HG02642 (cell line): ENCODE measurements at regions not wholly inside any gene's neighbourhood (a gene's known extent, or its start where the extent isn't known, plus 50 kb on each side); places are given as distances from the start of the nearest gene placed in this dataset.
"Not testable (repeated sequence)": the region's sequence is repeated elsewhere in the genome, so short reads cannot be mapped to it uniquely, and the experiment has no call there.

ENCODE experiments used
- ATAC-seq: cut with Tn5 transposase; IDR thresholded peaks from one replicate; pipeline ENCODE4 v1.9.1; 2021; ENCODE audit warnings: mild to moderate bottlenecking; ENCODE audit not compliant: unreplicated experiment, poor library complexity

GRCh38 chr18:23311351-23312121 lies 141.6 kb upstream of the RIOK3 start:
- no peak for ATAC-seq

- no peak for ATAC-seq
Measured at GRCh38 chr18:23313379-23313778, 139.7 kb upstream of the RIOK3 start.

- ATAC-seq, result no peak
Measured at GRCh38 chr18:23314672-23315071, 138.4 kb upstream of the RIOK3 start.

- ATAC-seq, result no peak
Measured at GRCh38 chr18:23316316-23316715, 136.8 kb upstream of the RIOK3 start.

DNA sequence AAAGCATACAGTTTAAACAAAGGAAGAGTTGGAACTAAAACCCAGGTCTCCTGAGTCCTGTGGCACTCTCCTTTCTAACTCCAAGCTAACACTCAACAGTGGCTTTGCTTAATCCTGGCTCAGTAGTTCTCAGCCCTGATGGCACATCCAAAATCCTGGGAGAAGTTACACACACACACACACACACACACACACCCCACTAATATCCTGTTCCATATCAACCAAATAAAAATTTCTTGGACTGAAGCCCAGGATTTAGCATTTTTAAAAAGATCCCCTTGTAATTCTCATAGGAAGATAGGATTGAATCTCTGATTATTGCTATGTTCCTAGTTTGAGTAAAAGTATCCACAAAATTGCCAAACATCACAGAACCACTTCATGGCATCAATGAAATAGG lies 136.1 kb upstream of the RIOK3 start:
- ATAC-seq, result no peak

DNA sequence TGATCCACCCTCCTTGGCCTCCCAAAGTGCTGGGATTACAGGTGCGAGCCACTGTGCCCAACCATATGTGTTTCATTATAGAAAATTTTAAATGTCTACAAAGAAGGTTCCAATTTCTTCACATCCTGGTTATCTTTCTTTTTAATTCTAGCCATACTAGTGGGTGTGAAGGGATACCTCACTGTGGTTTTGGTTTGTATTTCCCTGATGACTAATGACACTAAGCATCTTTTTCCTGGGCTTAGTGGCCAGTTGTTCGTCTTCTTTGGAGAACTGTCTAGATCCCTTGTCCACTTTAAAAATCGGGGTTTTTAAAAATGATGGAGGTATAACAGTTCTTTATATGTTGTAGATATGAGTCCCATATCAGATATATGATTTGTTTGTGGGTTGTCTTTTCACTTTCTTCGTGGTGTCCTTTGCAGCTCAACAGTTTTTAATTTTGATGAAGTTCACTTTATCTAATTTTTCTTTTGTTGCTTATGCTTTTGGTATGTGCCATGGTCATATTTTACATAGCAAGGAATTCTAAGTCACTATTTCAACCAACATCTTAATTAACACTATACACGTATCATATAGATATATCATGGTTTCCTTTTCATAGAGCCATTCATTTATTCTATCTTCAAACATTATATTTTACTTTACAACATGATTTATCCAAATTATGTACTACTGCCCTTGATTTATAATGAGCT lies 135.0 kb upstream of the RIOK3 start:
- no peak for ATAC-seq

- no peak for ATAC-seq
Measured at GRCh38 chr18:23320709-23321236, 132.3 kb upstream of the RIOK3 start.

DNA sequence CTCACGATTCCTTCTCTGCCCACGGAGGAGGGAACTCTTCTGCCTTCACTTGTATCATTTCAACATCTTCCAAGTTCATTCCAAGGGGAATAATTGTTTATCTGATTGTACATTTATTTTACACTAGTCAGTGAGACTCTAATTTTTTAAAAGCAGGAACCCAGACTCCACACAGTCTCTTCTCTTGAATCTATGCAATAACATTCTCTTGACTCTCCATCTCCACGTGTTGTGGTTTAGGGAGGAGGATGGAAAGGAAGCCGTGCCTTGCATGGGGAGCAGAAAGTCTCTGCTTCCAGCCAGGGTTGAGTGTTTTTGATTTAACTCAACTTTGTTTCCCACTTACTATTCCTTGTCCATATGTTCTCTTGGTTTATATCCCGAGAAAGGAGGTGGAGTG lies 131.1 kb upstream of the RIOK3 start:
- no peak for ATAC-seq

GRCh38 chr18:23324056-23324811 lies 128.9 kb upstream of the RIOK3 start:
- no peak for ATAC-seq

DNA sequence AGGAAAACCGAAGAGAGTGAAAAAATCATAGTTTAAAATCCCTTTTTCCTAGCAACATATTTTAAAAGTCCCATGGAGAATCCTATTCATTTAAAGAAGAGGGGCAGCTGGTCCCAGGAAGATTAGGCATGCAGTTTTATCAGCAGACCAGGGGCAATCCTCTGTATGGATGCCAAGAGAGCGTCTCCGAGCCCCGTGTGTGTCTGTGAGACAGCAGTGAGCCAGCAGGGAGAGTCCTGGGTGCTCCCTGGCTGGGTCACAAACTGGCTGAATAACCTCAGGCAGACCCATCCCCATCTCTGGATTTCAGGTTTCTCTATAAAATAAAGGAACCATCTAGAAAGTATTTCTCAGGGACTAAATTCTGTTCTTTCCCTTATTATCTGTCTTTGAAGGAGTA lies 128.2 kb upstream of the RIOK3 start:
- no peak for ATAC-seq

GRCh38 chr18:23329671-23330070 lies 123.4 kb upstream of the RIOK3 start:
- not testable (repeated sequence) for ATAC-seq

DNA sequence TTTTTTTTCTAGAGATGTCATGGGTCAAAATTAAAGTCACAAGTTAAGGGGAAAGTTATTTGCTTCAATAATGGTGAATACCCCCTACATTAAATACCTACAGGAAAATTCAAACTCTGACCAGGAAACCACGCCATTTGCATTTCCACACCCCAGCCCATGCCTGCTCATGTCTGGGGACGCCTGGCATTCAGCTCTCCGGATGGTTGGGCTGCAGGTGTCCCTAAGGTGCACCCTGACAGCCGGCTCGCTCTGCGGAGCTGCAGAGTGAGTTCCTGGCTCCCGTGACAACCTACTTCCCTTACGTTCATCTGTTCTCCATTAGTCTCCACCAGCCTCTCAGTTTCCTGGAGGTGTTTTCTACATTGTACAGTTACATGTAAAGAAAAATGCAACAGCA lies 122.7 kb upstream of the RIOK3 start:
- peak; percentile 97 for ATAC-seq

GRCh38 chr18:23331091-23331920 lies 121.8 kb upstream of the RIOK3 start:
- no peak for ATAC-seq

DNA sequence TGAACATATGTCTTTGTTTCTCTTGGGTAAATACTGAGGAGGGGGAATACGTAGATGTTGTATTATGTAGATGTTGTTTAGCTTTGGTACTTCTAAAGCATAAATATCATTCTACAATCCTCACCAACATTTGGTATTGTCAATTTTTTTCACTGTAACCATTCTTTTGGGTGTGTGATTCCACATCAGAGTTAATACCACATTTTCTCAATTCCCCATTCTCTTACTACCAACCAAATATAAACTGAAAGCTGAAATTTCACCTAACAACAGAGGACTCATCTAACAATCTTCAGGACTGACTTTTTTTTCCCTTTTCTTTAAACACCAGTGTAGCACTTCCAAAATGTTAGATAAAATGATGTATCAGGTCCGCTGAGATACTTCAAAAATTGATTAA lies 120.7 kb upstream of the RIOK3 start:
- no peak for ATAC-seq

GRCh38 chr18:23333827-23334226 lies 119.3 kb upstream of the RIOK3 start:
- no peak for ATAC-seq

DNA sequence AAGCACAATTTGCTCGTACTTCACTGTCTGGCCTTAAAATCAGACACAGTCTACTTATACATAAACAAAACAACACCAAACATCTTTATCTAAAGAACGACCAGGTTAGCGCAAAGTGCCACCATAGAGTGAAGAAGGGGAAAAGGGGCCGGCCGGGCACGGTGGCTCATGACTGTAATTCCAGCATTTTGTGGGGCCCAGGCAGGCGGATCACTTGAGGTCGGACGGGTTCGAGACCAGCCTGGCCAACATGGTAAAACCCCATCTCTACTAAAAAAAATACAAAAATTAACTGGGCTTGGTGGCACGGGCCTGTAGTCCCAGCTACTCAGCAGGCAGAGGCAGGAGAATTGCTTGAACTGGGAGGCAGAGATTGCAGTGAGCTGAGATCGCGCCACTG lies 118.5 kb upstream of the RIOK3 start:
- ATAC-seq, result no peak

DNA sequence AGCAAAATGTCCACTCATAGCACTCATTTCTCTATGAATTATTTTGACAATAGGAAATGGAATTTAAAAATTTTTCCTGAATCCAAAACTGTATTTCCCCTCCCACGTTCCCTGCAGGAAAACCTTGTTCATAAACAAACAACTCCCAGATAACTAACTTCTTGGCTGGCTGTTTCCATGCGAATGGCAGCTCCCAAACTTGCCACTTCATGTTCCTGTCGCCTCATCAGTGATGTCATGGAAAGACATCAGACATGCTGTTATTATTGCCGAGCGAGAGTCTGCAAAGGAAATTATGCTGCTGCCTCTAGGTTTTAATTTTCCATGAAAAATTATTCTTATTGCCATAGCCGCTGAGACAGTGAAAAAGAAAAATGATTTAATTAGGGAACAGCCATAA lies 117.0 kb upstream of the RIOK3 start:
- no peak for ATAC-seq

- ATAC-seq, result no peak
Measured at GRCh38 chr18:23337599-23338444, 115.3 kb upstream of the RIOK3 start.

- no peak for ATAC-seq
Measured at GRCh38 chr18:23340661-23341060, 112.4 kb upstream of the RIOK3 start.
